ENCODE measurements at regions not wholly inside any gene's neighbourhood (a gene's known extent, or its start where the extent isn't known, plus 50 kb on each side); places are given as distances from the start of the nearest gene placed in this dataset.

DNA sequence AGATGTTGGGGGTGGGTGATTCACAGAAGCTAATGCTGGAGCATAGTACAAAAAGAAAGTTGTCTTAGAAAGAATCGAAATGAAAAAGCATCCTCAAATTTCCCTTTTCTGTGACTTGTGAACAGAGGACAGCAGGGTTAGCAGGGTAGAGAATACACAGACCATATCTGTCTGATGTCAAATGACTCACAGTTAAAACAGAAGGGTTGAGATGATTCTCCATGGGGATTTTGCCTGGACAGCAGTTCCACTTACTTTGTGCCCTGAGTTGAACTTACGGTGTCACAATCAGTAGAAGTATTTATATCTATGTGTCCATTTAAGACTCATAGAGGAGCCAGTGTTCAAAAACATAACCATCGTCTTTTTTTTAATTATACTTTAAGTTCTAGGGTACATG, 801.6 kb downstream of the KCTD16 start:
- H3K4me3 ChIP-seq (ENCODE audit: low read length) = no peak overlapping the region
- H3K36me3 ChIP-seq (ENCODE audit: control insufficient read depth, insufficient read depth, low read length) = no peaks in the 10 kb centered on the region
- H3K27me3 ChIP-seq (ENCODE audit: control insufficient read depth, insufficient read depth, low read length) = no peaks in the 10 kb centered on the region

DNA sequence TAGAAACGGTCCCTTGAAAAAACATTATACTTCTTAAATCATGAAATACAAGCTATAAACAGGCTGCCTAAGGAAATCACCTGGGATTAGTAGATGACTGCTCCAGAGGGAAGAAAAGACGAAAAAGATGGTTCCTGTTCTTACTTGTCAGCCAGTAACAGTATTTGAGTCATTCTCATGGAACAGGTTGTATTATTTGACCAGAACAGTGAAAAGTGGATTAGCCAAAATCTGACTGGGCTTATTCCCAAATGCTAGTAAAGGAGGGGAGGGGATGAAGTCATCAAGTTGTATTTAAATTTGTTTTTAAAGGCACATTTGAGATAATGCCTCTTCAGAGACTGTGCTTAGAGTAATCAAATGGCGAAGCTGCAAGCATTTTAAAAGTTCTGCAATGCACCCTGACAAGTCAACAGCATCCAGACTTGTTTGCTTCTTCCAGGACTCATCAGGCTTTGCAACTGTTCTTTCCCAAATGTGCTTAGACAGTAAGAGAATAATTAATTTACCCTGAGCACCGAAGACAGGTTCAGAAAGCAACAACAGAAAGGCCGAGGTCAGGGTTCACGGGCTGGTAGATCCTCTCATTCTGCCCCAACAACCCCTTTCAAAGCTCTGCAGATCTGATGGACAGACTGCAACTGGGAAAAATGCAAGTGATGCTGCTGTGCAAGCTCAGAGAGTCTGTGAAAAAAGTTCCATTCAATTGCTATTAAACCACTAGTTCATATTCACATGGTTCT, 800.6 kb downstream of the KCTD16 start:
- Histone ChIP-seq H3K4me1 (ENCODE audit: control insufficient read depth, insufficient read depth, low read length) (no peaks in the 10 kb centered on the region), H3K9ac (ENCODE audit: low read length) (no peak overlapping the region), H3K27ac (ENCODE audit: low read depth, low read length) (no peak overlapping the region), H3K27me3 (ENCODE audit: control insufficient read depth, insufficient read depth, low read length) (no peaks in the 10 kb centered on the region), H3K4me3 (ENCODE audit: low read length) (no peak overlapping the region), H3K36me3 (ENCODE audit: control insufficient read depth, insufficient read depth, low read length) (no peaks in the 10 kb centered on the region)

More for the DNA sequence above, 801.6 kb downstream of the KCTD16 start:
- Histone ChIP-seq H3K4me1 (ENCODE audit: control insufficient read depth, insufficient read depth, low read length) (no peaks in the 10 kb centered on the region), H3K9ac (ENCODE audit: low read length) (no peak overlapping the region), H3K27ac (ENCODE audit: low read depth, low read length) (no peak overlapping the region)

DNA sequence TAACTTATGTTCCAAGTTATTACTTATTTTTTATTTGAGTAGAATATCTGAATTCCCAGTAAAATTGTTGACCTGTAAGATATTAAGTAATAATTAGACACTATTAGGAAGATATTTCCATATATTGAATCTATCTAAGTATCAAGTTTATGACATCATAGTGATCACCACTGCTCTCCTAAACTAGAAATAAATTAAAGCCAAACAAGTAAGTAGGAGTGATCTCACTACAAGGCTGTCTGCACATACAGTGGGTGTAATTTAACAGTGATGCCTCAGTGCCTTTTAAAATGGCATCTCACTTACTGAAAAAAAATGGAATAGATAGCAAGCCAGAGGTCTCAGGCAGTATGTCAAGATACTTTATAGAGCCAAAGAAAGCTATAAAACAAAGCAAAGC, 789.6 kb downstream of the KCTD16 start:
- no peak overlapping the region for H3K9ac ChIP-seq (ENCODE audit: low read length)
- H3K4me1 ChIP-seq (ENCODE audit: control insufficient read depth, insufficient read depth, low read length) = no peaks in the 10 kb centered on the region
- no peak overlapping the region for H3K4me3 ChIP-seq (ENCODE audit: low read length)
- H3K27ac ChIP-seq (ENCODE audit: low read depth, low read length) = no peak overlapping the region
- no peaks in the 10 kb centered on the region for H3K36me3 ChIP-seq (ENCODE audit: control insufficient read depth, insufficient read depth, low read length)
- H3K27me3 ChIP-seq (ENCODE audit: control insufficient read depth, insufficient read depth, low read length) = no peaks in the 10 kb centered on the region

DNA sequence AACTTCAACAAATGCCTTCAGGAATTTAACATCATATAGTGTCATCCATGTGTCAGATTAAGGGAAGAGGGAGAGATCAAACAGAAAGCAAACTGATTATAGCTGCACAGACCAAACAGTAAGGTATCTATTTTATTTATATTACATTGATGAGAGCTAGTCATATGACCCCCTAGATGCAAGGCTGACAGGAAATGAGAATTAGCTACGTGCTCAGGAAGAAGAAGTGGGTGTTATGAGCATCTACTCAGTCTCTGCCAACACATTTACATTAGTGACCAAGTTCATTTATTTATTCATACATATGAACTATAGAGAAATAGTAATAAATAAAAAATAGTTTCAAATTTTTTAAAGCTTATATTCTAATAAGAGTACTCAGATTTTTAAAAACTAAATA, 787.3 kb downstream of the KCTD16 start:
- H3K4me3 ChIP-seq (ENCODE audit: low read length) = no peak overlapping the region
- no peaks in the 10 kb centered on the region for H3K27me3 ChIP-seq (ENCODE audit: control insufficient read depth, insufficient read depth, low read length)
- H3K9ac ChIP-seq (ENCODE audit: low read length) = no peak overlapping the region
- H3K4me1 ChIP-seq (ENCODE audit: control insufficient read depth, insufficient read depth, low read length) = no peaks in the 10 kb centered on the region
- H3K27ac ChIP-seq (ENCODE audit: low read depth, low read length) = no peak overlapping the region
- H3K36me3 ChIP-seq (ENCODE audit: control insufficient read depth, insufficient read depth, low read length) = no peaks in the 10 kb centered on the region

DNA sequence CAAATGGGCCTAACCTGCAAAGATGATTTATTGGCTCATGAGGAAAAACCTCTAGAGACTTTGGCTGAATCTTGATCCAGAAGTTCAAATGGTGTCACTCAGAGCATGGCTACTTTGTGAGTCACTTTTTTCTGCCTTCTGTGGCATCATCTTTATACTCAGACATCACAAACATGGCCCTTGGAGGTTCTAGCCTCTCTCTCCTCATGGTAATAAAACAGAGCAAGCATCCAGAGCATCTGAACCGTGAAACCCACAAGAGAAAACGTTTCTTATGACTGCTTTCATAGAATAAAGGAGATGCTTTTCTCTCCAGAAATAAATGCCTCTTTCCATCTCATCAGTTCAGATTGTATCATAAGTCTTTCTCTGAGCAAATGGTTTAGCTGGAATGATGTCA, 780.3 kb downstream of the KCTD16 start:
- Histone ChIP-seq H3K9ac (ENCODE audit: low read length) (no peak overlapping the region), H3K36me3 (ENCODE audit: control insufficient read depth, insufficient read depth, low read length) (no peaks in the 10 kb centered on the region), H3K27me3 (ENCODE audit: control insufficient read depth, insufficient read depth, low read length) (no peaks in the 10 kb centered on the region), H3K27ac (ENCODE audit: low read depth, low read length) (no peak overlapping the region), H3K4me3 (ENCODE audit: low read length) (no peak overlapping the region), H3K4me1 (ENCODE audit: control insufficient read depth, insufficient read depth, low read length) (no peaks in the 10 kb centered on the region)

DNA sequence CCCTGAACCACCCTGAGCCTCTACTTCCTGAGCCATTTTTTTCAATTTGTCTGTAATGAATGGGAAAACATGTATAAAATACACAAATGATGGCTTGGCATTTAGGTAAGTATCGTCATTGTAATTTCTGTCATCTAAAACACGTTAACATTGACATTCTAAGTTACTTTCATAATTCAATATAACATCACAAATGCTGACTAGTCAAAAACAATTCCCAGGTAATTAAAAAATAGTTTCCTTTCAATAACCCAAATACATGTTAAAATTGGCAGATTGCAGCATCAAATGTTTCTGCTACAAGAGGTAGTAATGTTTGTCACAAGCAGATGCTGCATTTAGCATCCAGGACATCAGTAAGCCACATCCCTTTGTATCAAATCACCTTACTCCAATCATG, 776.4 kb downstream of the KCTD16 start:
- H3K27me3 ChIP-seq (ENCODE audit: control insufficient read depth, insufficient read depth, low read length) = no peaks in the 10 kb centered on the region
- no peak overlapping the region for H3K4me3 ChIP-seq (ENCODE audit: low read length)
- H3K9ac ChIP-seq (ENCODE audit: low read length) = no peak overlapping the region
- no peak overlapping the region for H3K27ac ChIP-seq (ENCODE audit: low read depth, low read length)
- H3K4me1 ChIP-seq (ENCODE audit: control insufficient read depth, insufficient read depth, low read length) = no peaks in the 10 kb centered on the region
- no peaks in the 10 kb centered on the region for H3K36me3 ChIP-seq (ENCODE audit: control insufficient read depth, insufficient read depth, low read length)

DNA sequence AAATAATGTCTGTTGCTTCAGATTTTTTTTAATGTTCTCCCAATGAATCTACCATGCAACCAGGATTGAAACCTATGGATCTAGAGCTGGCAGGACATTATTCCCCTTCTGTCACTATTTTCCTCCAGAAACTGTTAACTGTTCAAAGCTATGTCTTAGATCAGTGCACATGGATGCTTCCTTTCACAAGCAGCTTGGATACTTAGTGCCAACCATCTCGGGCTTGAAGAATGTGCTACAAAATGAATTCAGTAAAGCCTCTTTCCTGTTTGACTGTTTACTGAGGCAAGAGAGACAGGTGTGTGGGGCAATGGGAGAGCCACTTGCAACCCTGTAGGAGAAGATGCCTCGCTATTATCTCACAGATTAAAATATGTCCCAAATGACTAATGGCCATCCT, 774.8 kb downstream of the KCTD16 start:
- Histone ChIP-seq H3K4me1 (ENCODE audit: control insufficient read depth, insufficient read depth, low read length) (no peaks in the 10 kb centered on the region), H3K4me3 (ENCODE audit: low read length) (no peak overlapping the region), H3K9ac (ENCODE audit: low read length) (no peak overlapping the region), H3K36me3 (ENCODE audit: control insufficient read depth, insufficient read depth, low read length) (no peaks in the 10 kb centered on the region), H3K27me3 (ENCODE audit: control insufficient read depth, insufficient read depth, low read length) (no peaks in the 10 kb centered on the region), H3K27ac (ENCODE audit: low read depth, low read length) (no peak overlapping the region)

DNA sequence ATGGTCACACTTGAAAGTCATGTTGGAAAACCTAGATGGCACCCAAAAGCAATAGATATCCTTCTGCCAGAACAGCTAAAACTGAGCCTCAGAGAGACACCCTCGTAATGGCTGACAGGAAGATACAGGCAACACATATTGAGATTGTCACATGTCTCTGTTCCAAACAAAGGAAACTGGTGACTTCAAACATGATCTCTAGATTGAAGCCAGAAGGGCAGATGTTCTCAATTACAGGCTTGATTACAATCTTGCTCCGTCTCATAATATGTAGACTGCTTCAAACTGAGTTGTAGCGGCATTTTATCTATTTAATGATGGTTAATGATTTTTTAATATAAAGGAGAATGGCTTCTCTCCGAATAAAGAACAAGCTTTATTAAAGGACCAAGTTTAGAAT, 774.3 kb downstream of the KCTD16 start:
- H3K27ac ChIP-seq (ENCODE audit: low read depth, low read length) = no peak overlapping the region
- H3K9ac ChIP-seq (ENCODE audit: low read length) = no peak overlapping the region
- H3K4me1 ChIP-seq (ENCODE audit: control insufficient read depth, insufficient read depth, low read length) = no peaks in the 10 kb centered on the region
- H3K27me3 ChIP-seq (ENCODE audit: control insufficient read depth, insufficient read depth, low read length) = no peaks in the 10 kb centered on the region
- H3K4me3 ChIP-seq (ENCODE audit: low read length) = no peak overlapping the region
- H3K36me3 ChIP-seq (ENCODE audit: control insufficient read depth, insufficient read depth, low read length) = no peaks in the 10 kb centered on the region

DNA sequence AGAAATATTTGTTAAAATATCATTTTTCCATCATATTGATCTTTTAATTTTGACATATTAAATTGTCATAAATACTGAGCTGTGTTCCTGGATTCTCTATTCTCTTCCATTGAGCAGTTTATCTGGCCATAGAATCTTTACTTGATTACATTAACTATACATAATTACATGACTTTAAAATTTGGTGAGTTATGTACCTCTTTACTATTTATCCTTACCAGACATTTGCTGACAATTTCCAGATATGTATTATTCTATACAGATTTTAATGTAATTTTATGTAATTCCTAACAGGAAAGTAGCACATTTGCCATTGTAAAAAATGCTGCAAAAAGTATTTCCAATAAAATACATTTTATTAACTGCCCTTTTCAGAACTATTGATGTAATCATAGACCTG, 770.3 kb downstream of the KCTD16 start:
- Histone ChIP-seq H3K4me3 (ENCODE audit: low read length) (no peak overlapping the region), H3K27ac (ENCODE audit: low read depth, low read length) (no peak overlapping the region), H3K9ac (ENCODE audit: low read length) (no peak overlapping the region), H3K4me1 (ENCODE audit: control insufficient read depth, insufficient read depth, low read length) (no peaks in the 10 kb centered on the region), H3K36me3 (ENCODE audit: control insufficient read depth, insufficient read depth, low read length) (no peaks in the 10 kb centered on the region), H3K27me3 (ENCODE audit: control insufficient read depth, insufficient read depth, low read length) (no peaks in the 10 kb centered on the region)

DNA sequence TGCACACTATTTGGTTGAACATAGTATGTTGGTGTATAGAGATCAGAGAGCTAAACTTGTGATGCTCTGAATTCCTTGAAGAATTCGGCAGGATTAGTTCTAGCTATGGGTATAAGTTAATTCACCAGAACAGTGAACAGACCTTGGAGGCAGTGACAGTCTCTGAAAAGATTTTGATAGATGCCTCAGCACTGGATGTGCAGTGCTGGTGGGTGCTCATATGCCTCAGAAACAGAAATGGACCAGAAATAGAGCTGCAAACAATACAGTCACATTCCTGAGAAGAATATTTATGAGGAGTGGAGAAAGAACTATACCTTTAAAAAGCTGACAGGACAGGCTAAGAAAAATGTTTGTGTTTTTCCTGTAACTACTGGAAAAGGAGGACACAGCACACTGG, 747.7 kb downstream of the KCTD16 start:
- no peaks in the 10 kb centered on the region for H3K27me3 ChIP-seq (ENCODE audit: control insufficient read depth, insufficient read depth, low read length)
- H3K36me3 ChIP-seq (ENCODE audit: control insufficient read depth, insufficient read depth, low read length) = no peaks in the 10 kb centered on the region
- H3K4me1 ChIP-seq (ENCODE audit: control insufficient read depth, insufficient read depth, low read length) = no peaks in the 10 kb centered on the region
- H3K9ac ChIP-seq (ENCODE audit: low read length) = no peak overlapping the region
- H3K27ac ChIP-seq (ENCODE audit: low read depth, low read length) = no peak overlapping the region
- H3K4me3 ChIP-seq (ENCODE audit: low read length) = no peak overlapping the region

DNA sequence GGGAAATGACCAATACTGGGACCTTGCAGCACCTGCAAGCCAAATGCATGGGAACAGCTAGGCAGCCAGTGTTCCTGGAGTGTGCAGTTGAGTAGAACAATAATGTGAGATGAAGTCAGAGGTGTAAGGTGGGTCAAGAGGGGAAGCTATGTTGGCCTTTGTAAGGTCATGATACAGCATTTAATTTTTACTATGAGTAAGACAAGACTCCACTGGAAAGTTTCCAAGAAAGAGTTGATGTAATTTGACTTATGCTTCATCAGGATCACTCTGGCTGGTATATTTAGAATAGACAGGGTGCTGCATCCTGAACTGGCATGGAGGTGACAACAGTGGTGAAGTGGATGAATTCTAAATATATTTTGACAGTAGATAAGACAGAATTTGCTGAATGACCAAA, 744.8 kb downstream of the KCTD16 start:
- H3K4me1 ChIP-seq (ENCODE audit: control insufficient read depth, insufficient read depth, low read length) = no peaks in the 10 kb centered on the region
- H3K27me3 ChIP-seq (ENCODE audit: control insufficient read depth, insufficient read depth, low read length) = no peaks in the 10 kb centered on the region
- H3K27ac ChIP-seq (ENCODE audit: low read depth, low read length) = no peak overlapping the region
- H3K9ac ChIP-seq (ENCODE audit: low read length) = no peak overlapping the region
- no peak overlapping the region for H3K4me3 ChIP-seq (ENCODE audit: low read length)
- no peaks in the 10 kb centered on the region for H3K36me3 ChIP-seq (ENCODE audit: control insufficient read depth, insufficient read depth, low read length)

DNA sequence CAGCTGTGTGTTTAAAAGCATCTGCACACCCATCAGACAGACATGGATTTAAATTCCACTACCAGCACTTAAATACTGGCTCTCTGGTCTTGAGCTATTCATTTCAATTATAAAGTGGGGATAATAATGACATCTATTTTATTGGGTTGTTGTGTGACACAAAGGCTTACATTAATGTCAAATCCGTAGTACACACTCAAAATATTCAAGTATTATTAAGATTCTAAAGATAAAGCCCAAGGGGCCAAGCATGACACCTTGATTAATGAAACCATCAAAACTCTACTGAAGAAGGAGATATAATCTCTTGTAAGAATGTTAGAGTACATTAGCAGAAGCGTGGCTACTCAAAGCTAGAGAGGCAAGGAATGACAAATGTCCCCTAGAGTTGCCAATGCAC, 743.0 kb downstream of the KCTD16 start:
- H3K4me3 ChIP-seq (ENCODE audit: low read length) = no peak overlapping the region
- H3K27ac ChIP-seq (ENCODE audit: low read depth, low read length) = no peak overlapping the region
- H3K4me1 ChIP-seq (ENCODE audit: control insufficient read depth, insufficient read depth, low read length) = no peaks in the 10 kb centered on the region
- H3K36me3 ChIP-seq (ENCODE audit: control insufficient read depth, insufficient read depth, low read length) = no peaks in the 10 kb centered on the region
- no peaks in the 10 kb centered on the region for H3K27me3 ChIP-seq (ENCODE audit: control insufficient read depth, insufficient read depth, low read length)
- H3K9ac ChIP-seq (ENCODE audit: low read length) = no peak overlapping the region

DNA sequence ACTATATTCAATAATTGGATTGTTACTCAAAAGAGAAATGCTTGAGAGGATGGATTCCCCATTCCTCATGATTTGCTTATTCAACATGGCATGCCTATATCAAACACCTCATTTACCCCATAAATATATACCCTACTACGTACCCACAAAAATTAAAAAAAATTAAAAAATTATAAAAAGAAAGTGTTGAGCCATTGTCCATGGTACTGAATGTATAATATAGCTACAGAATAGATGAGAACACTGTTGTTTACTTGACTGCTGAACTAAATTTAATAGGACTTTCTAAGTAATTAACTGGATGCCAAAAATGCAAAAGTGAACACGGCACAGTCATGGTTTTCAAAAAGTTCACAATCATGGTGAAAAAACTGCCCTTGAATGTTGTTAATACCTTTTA, 725.8 kb downstream of the KCTD16 start:
- Histone ChIP-seq H3K4me3 (ENCODE audit: low read length) (no peak overlapping the region), H3K27ac (ENCODE audit: low read depth, low read length) (no peak overlapping the region)

More for the DNA sequence above, 725.8 kb downstream of the KCTD16 start:
- Histone ChIP-seq H3K36me3 (ENCODE audit: control insufficient read depth, insufficient read depth, low read length) (no peaks in the 10 kb centered on the region), H3K27me3 (ENCODE audit: control insufficient read depth, insufficient read depth, low read length) (no peaks in the 10 kb centered on the region), H3K9ac (ENCODE audit: low read length) (no peak overlapping the region), H3K4me1 (ENCODE audit: control insufficient read depth, insufficient read depth, low read length) (no peaks in the 10 kb centered on the region)

Data from rectal smooth muscle tissue (tissue), 1 donor.